HFF-Myc (cell line): ENCODE measurements at regions not wholly inside any gene's neighbourhood (a gene's known extent, or its start where the extent isn't known, plus 50 kb on each side); places are given as distances from the start of the nearest gene placed in this dataset.

Source experiments
- DNase-seq: peaks from one replicate; pipeline ENCODE4 v3.0.0-alpha.2; 2011; ENCODE audit warnings: low read depth; ENCODE audit errors: extremely low read depth
- H3K4me3 ChIP-seq: replicated peaks from 2 replicates; pipeline ENCODE4 v1.5.1; 2011; ENCODE audit warnings: low read depth, mild to moderate bottlenecking, control low read depth, low read length
- CTCF ChIP-seq: IDR thresholded peaks from 2 replicates; pipeline ENCODE4 v1.5.1; 2012; ENCODE audit warnings: mild to moderate bottlenecking, low read depth, low read length, control low read depth; ENCODE audit errors: missing control alignments

GRCh38 chr13:78215458-78216108 lies 297.0 kb upstream of the EDNRB start:
- no peak overlapping the region for H3K4me3 ChIP-seq
- no peak for DNase-seq

GRCh38 chr13:78201411-78201810 lies 282.8 kb upstream of the EDNRB start:
- H3K4me3 ChIP-seq = no peak overlapping the region
- no peak for DNase-seq
- TF ChIP-seq CTCF = no peak

More at GRCh38 chr13:78215458-78216108, 297.0 kb upstream of the EDNRB start:
- TF ChIP-seq CTCF = no peak

GRCh38 chr13:78198821-78199220 lies 280.2 kb upstream of the EDNRB start:
- no peak for DNase-seq
- no peak overlapping the region for H3K4me3 ChIP-seq
- no peak for TF ChIP-seq CTCF

GRCh38 chr13:78198419-78198818 lies 279.8 kb upstream of the EDNRB start:
- H3K4me3 ChIP-seq = no peak overlapping the region
- DNase-seq = no peak
- no peak for TF ChIP-seq CTCF

GRCh38 chr13:78197231-78197630 lies 278.6 kb upstream of the EDNRB start:
- no peak for DNase-seq
- TF ChIP-seq CTCF = no peak
- no peak overlapping the region for H3K4me3 ChIP-seq

GRCh38 chr13:78194904-78195639 lies 276.4 kb upstream of the EDNRB start:
- DNase-seq = no peak
- no peak for TF ChIP-seq CTCF
- H3K4me3 ChIP-seq = no peak overlapping the region

GRCh38 chr13:78193846-78194245 lies 275.2 kb upstream of the EDNRB start:
- TF ChIP-seq CTCF = no peak
- DNase-seq = no peak

More at GRCh38 chr13:78193846-78194245, 275.2 kb upstream of the EDNRB start:
- H3K4me3 ChIP-seq = no peak overlapping the region
